Jurkat, Clone E6-1 (cell line): ENCODE measurements at regions not wholly inside any gene's neighbourhood (a gene's known extent, or its start where the extent isn't known, plus 50 kb on each side); places are given as distances from the start of the nearest gene placed in this dataset.
"Not testable (repeated sequence)": the region's sequence is repeated elsewhere in the genome, so short reads cannot be mapped to it uniquely, and the experiment has no call there.

Experiments used
- DNase-seq: peaks from one replicate; pipeline ENCODE4 v3.0.0-alpha.2; 2011; ENCODE audit warnings: low read depth, low spot score
- H3K4me3 ChIP-seq: 2 replicates; pipeline ENCODE4 v1.5.1; 2011; ENCODE audit warnings: mild to moderate bottlenecking, low read length, control low read depth, moderate library complexity

GRCh38 chrX:26672571-26672970, 456.6 kb downstream of the MAGEB5 start:
- H3K4me3 ChIP-seq: no peak overlapping the region
- no peak for DNase-seq

DNA sequence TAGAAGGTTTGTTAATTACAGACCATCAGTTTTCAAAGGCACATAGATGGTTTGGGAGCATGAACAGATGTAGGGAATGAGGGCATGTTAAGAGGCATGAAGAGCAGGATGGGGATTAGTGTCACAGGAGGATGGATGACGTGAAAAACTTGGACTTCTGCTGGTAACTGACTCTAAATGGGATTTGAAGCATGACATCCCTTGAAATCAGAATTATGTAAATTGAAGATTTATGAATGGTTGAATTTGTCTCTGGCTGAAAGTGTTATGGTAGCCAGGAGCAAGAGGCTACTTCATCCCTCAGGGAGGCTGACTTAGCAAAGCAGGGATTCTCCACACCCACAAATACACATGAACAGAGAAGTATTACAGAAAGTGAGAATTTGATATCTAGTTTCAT, 454.6 kb downstream of the MAGEB5 start:
- H3K4me3 ChIP-seq: no peak overlapping the region
- no peak for DNase-seq

- DNase-seq: no peak
- H3K4me3 ChIP-seq: no peak overlapping the region
Observed at GRCh38 chrX:26664919-26665318, 448.9 kb downstream of the MAGEB5 start.

- no peak for DNase-seq
- no peak overlapping the region for H3K4me3 ChIP-seq
Observed at GRCh38 chrX:26653050-26653449, 437.1 kb downstream of the MAGEB5 start.

DNA sequence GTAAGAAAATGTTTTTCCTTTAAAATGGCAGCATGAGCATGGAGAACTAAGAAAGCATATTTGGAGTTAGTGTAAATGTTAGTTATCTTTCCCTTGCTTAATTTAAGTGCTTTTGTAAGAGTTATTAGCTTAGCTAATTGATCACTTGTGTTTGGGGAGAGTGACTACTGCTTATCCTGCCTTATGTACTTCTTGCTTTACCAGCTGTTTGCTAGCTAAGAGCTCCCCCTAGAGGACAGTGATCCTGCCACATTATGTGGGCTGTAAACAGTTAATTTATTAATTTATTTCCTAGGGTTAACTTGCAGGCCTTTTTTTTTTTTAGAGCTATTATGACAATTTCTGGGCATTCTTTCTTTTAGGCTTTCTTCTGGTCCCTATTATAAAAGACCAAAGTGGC, 435.8 kb downstream of the MAGEB5 start:
- H3K4me3 ChIP-seq: no peak overlapping the region
- no peak for DNase-seq

GRCh38 chrX:26649534-26649933, 433.6 kb downstream of the MAGEB5 start:
- DNase-seq: peak; percentile 29
- no peak overlapping the region for H3K4me3 ChIP-seq

DNA sequence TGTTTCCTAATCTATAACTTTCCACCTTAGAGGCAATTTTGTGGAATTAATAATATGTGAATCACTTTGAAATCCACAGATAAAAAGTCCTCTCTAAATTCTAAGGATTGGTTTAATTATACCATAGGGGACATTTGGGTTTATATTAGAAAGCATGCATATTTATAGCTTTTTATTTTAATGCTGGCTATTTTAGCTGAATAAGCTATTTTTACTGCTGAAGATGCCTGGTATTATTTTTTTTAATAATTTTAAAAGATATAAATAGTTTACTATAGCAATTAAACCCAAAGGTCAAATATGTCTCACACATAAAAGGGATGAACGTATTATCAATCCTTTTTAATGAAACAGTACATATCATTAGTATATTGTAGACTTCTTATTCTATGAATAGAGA, 415.4 kb downstream of the MAGEB5 start:
- no peak overlapping the region for H3K4me3 ChIP-seq
- no peak for DNase-seq

- no peak overlapping the region for H3K4me3 ChIP-seq
- DNase-seq: no peak
Observed at GRCh38 chrX:26613956-26614355, 398.0 kb downstream of the MAGEB5 start.

GRCh38 chrX:26606971-26607370, 391.0 kb downstream of the MAGEB5 start:
- H3K4me3 ChIP-seq: no peak overlapping the region
- no peak for DNase-seq

DNA sequence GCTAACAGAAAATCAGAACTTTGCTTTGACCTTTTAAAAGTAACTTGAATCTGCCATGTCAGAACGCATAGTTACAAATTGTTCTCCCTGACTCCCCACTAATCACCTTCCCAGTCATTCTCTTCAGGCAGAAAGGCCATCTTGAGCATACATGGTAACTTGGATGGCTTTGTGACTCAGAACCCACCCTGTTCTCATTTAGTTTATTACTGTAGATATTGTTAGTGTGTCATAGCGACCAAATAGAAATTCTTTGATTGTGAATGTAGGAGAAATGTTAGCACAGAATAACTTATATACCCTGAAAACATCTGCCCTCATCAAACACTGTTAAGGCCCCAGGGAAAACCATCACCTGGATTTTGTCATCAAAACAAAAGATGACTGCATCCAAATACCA, 382.0 kb downstream of the MAGEB5 start:
- DNase-seq: no peak
- H3K4me3 ChIP-seq: no peak overlapping the region

DNA sequence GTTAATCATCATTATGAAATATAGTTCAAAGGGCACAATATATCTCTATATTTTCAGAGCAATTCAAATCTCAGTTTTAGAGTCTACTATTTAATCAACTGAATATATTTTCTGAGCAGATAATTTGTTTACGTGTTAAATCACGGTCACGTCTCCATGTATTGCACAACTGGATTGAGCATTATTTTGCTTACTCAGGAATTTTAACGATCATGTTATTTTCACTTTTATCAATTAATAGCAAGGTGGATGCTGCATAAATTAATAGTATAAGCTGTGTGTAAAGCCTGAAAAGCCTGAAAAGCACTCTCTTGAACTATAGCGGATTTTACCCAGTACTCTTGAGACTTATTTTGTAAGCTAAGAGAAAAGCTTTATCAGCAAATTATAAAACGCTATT, 374.9 kb downstream of the MAGEB5 start:
- DNase-seq: no peak
- H3K4me3 ChIP-seq: no peak overlapping the region

DNA sequence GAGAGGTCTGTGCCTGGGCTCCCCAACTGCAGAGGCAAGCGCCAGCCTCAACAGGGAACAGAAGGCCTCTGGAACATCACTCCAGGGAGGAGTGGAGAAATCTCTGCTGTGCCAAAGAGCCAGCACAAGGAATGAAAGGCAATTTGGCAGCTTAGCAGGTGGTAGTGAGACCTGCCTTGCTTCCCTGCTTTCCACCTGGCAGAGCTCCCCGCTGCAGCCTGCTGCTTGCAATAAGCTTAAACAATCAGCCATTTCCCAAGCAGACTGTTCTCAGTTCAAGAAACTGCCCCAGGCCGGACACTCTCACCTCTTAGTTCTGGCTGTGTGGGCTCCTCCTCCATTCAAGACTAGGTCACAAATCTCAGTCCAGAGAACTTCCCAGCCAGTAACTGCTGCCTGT, 370.6 kb downstream of the MAGEB5 start:
- H3K4me3 ChIP-seq: no peak overlapping the region
- no peak for DNase-seq

GRCh38 chrX:26581091-26581490, 365.1 kb downstream of the MAGEB5 start:
- DNase-seq: no peak
- H3K4me3 ChIP-seq: no peak overlapping the region

DNA sequence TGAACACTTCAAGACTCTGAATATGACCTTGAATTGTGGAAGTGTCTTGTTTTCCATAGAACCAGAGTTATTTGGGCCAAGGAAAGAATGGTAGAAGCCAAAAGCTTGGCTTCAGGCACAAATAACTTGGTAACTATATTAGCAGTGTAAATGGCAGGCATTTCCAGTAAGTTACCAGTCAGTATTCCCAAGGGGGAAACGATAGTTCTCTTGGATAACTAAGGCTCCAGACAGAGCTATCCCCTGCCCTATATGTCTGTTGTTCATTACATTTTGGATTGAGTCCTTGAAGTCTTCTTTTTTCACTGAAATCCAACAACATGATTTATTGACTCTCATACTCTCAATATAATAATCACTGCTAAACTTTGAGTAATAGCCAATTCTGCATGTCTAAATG, 364.1 kb downstream of the MAGEB5 start:
- no peak overlapping the region for H3K4me3 ChIP-seq
- no peak for DNase-seq

GRCh38 chrX:26574234-26574633, 358.3 kb downstream of the MAGEB5 start:
- DNase-seq: no peak
- no peak overlapping the region for H3K4me3 ChIP-seq

GRCh38 chrX:26562156-26562555, 346.2 kb downstream of the MAGEB5 start:
- no peak for DNase-seq
- H3K4me3 ChIP-seq: no peak overlapping the region

DNA sequence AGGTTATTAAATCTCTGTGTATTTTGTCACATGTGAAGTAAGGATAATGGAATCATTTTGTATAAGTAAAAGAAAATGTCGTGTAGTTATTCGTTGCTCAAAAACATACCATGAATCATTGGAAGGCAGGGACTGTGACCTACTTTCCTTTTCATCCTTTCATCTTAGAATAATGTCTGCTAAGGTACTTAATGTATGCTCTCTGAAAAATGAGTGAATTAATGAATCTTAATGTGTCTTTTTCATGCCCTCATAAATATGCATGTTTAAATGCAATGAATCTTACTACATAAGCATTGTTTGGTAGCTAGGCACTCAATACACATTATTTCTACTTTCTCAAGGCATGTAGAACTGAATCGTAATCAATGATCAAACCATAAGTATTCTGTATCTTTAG, 343.9 kb downstream of the MAGEB5 start:
- no peak overlapping the region for H3K4me3 ChIP-seq
- no peak for DNase-seq

DNA sequence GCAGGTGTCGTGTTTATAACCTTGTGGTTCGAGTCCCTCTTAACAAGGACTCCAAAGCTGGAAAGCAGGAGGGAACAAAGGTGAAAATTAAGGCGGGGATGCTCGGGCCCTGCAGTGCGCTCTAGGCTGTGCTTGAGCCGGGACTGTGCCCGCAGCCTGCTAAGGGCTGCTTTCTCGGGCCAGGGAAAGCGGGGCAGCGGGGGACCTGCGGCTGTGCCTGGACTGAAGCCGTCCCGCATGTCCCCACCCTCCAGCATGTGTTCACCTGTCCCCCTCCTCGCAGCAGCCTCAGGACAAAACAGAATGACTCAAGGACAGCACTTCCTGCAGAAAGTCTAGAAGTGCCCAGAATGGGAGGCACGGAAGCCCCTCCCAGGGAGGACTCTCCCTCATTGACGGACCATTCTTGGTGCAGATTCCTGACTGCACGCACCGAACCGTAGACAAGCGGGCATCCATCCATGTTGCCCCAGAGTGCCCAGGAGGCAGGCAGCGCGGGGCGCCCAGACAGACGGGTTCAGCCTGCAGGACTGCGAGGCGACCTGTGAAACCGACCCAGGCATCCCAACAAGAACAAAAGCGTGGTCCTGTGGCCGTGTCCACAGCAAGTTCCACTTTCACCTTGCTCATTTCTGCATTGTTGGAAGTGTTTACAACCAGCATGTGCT, 342.9 kb downstream of the MAGEB5 start:
- no peak overlapping the region for H3K4me3 ChIP-seq
- no peak for DNase-seq

DNA sequence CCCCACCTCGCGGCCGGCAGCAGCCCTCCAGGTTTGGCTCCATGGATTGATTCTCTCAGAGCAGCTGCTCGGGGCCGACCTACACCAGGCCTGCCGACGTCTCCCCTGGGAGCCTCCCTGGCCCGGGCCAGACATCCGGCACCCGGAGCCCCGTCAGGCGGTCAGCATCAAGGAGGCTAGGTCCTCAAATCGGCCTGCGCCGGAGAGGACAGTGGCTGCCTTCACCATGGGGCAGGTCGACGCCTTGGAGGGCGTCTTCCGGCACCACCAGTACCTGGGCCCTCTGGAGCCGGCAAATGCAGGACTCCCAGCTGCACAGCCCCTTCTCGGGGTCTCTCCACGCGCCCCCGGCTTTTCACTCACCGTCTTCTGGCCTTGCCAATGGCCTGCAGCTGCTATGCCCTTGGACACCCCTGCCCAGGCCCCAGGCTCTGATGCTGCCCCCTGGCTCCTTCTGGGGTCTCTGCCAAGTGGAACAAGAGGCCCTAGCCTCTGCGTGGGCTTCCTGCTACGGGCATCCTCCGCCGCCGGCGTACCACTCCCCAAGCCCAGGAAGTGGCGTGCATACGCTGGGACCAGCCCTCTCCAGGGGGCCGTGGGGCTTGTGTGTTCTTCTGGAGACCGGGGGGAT, 341.8 kb downstream of the MAGEB5 start:
- no peak overlapping the region for H3K4me3 ChIP-seq
- DNase-seq: no peak

DNA sequence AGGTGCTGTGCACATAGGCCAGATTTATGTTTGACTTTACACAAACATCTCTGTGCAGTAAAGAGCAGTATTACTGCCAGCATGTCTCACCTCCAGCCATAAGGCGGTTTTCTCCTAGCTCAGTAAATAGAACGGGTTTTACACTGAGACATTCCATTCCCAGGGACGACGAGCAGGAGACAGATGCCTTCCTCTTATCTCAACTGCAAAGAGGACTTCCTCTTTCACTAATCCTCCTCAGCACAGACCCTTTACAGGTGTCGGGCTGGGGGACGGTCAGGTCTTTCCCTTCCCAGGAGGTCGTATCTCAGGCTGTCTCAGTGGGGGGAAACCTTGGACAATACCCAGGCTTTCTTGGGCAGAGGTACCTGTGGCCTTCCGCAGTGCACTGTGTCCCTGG, 309.8 kb downstream of the MAGEB5 start:
- DNase-seq, H3K4me3 ChIP-seq: not testable (repeated sequence)

DNA sequence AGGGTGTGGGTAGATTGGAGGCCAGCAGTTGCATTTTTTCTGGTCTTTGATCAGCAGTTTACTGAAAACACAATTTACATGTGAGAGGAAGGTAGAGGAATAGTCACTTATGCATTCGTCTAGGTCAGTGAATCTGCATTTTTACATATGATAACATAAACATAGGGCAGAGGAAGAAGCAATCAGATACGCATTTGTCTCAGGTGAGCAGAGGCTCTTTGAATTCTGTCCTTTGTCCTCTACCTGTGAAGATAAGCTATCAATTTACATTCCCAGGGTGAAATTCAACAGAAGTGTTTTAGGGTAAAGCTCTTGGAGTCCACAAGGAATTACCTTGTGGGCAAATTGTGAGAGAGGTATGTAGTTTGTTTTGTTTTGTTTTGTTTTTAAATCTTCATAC, 306.5 kb downstream of the MAGEB5 start:
- DNase-seq: no peak

More for the DNA sequence above, 306.5 kb downstream of the MAGEB5 start:
- no peak overlapping the region for H3K4me3 ChIP-seq
